Ishikawa (cell line): ENCODE measurements at regions not wholly inside any gene's neighbourhood (a gene's known extent, or its start where the extent isn't known, plus 50 kb on each side); places are given as distances from the start of the nearest gene placed in this dataset.

ENCODE experiments used
- CEBPB ChIP-seq: IDR thresholded peaks from 2 replicates; pipeline ENCODE4 v1.6.1; 2012
- REST ChIP-seq: IDR thresholded peaks from 2 replicates; pipeline ENCODE4 v1.6.1; 2012; ENCODE audit warnings: low read depth, mild to moderate bottlenecking
- TCF12 ChIP-seq: IDR thresholded peaks from 2 replicates; pipeline ENCODE4 v1.6.1; 2012; ENCODE audit warnings: low read depth
- YY1 ChIP-seq: IDR thresholded peaks from 2 replicates; pipeline ENCODE4 v1.6.1; 2012; ENCODE audit warnings: low read depth
- ZBTB7A ChIP-seq: IDR thresholded peaks from 2 replicates; pipeline ENCODE4 v1.6.1; 2012; ENCODE audit warnings: low read depth

DNA sequence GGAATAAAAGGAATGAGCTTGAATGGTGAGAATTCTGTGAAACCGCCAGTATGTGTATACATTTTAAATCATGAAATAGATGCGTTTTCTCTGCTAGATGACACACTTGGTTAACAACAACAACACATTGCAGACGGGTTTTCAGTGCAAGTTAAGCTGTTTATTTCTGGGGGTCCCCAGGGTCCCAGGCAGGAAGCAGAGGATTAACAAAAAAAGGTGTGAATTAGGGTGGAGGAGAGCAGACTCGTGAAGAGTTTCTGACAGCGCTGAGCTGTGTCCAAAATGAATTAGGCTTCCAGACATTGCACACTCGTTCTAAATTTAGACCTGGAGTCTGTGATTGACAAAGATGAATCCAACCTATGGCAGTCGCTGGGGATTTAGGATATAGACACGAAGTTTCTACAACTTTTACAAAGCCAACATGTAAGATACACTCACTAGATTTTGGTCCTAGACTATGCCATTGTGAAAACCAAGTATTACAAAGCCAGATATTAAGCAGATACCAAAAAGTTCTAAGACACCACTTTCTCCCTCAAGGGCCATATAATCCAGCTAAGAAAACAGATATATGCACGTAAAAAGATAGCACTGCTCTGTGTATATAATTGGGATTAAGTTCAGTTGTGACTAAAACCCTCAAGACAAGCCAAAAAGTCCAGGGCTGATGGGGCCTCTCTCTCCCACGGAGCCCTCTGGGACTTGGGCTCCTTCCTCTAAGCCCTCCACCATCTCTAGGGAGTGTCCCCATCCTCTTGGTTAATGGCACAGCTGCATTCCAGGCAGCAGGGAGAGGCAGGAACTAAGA, 120.2 kb downstream of the ACAA2 start:
- no peak for TF ChIP-seq REST
- no peak for TF ChIP-seq YY1
- TF ChIP-seq CEBPB = no peak
- TF ChIP-seq ZBTB7A = no peak
- no peak for TF ChIP-seq TCF12
